ENCODE measurements at regions not wholly inside any gene's neighbourhood (a gene's known extent, or its start where the extent isn't known, plus 50 kb on each side); places are given as distances from the start of the nearest gene placed in this dataset.

- no peak for TF ChIP-seq CTCF (IDR thresholded peaks at IDR 0.05)
- no peak for TF ChIP-seq POLR2A (IDR thresholded peaks at IDR 0.05)
Observed at GRCh38 chr4:37748485-37748884, 62.3 kb upstream of the RELL1 start.
